GM23248 (cell line): ENCODE measurements at regions not wholly inside any gene's neighbourhood (a gene's known extent, or its start where the extent isn't known, plus 50 kb on each side); places are given as distances from the start of the nearest gene placed in this dataset.

Experiments
- EZH2 ChIP-seq: fragments of 200-600 bp; sonication (generic); IDR thresholded peaks from 2 replicates; pipeline ENCODE4 v1.6.1; 2018; ENCODE audit warnings: antibody characterized with exemption, mild to moderate bottlenecking; ENCODE audit not compliant: insufficient read depth, poor library complexity, severe bottlenecking
- EZH2phosphoT487 ChIP-seq: fragments of 200-600 bp; sonication (generic); IDR thresholded peaks from 2 replicates; pipeline ENCODE4 v1.6.1; 2018; ENCODE audit warnings: antibody characterized with exemption, moderate library complexity, mild to moderate bottlenecking, low read depth; ENCODE audit not compliant: insufficient read depth

DNA sequence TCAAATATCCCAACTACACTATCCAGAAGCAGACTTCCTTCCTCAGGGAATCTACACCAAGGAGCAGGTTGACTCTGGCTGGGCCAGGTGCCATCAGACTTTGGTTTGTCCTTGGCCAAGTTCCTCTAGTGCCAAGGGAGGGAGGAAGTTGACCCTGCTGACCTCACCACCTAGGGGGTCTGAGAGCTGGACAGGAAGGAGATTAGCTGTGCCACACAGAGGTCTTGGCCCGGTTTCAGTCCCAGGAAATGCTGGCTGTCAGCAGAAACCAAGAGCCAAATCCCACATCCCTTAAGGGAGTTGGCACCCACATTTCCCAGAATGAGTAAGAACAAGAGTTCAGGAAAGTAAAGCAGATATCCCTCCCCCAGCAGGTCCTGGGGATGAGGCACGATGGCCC lies 178.2 kb downstream of the SALL1 start:
- TF ChIP-seq EZH2 = no peak
- TF ChIP-seq EZH2phosphoT487 = no peak
